ENCODE measurements at regions not wholly inside any gene's neighbourhood (a gene's known extent, or its start where the extent isn't known, plus 50 kb on each side); places are given as distances from the start of the nearest gene placed in this dataset.

GRCh38 chr13:22495819-22496218 lies 685.0 kb upstream of the SGCG start:
- DNase-seq (ENCODE audit: low read depth, low spot score) = no peak

GRCh38 chr13:22496803-22497508 lies 683.8 kb upstream of the SGCG start:
- DNase-seq (ENCODE audit: low read depth, low spot score) = no peak

- no peak for DNase-seq (ENCODE audit: low read depth, low spot score)
These were observed 682.6 kb upstream of the SGCG start for GRCh38 chr13:22497991-22498780.

- no peak for DNase-seq (ENCODE audit: low read depth, low spot score)
These were observed 680.9 kb upstream of the SGCG start for GRCh38 chr13:22499919-22500318.

GRCh38 chr13:22505489-22505888 lies 675.3 kb upstream of the SGCG start:
- no peak for DNase-seq (ENCODE audit: low read depth, low spot score)

- no peak for DNase-seq (ENCODE audit: low read depth, low spot score)
These were observed 674.6 kb upstream of the SGCG start for GRCh38 chr13:22506096-22506691.

GRCh38 chr13:22517544-22517943 lies 663.2 kb upstream of the SGCG start:
- DNase-seq (ENCODE audit: low read depth, low spot score) = no peak

GRCh38 chr13:22536851-22537250 lies 643.9 kb upstream of the SGCG start:
- no peak for DNase-seq (ENCODE audit: low read depth, low spot score)

GRCh38 chr13:22538400-22538799 lies 642.4 kb upstream of the SGCG start:
- no peak for DNase-seq (ENCODE audit: low read depth, low spot score)

GRCh38 chr13:22549126-22549525 lies 631.7 kb upstream of the SGCG start:
- DNase-seq (ENCODE audit: low read depth, low spot score) = no peak

GRCh38 chr13:22561581-22561980 lies 619.2 kb upstream of the SGCG start:
- no peak for DNase-seq (ENCODE audit: low read depth, low spot score)

GRCh38 chr13:22562116-22562515 lies 618.7 kb upstream of the SGCG start:
- no peak for DNase-seq (ENCODE audit: low read depth, low spot score)

- DNase-seq (ENCODE audit: low read depth, low spot score) = no peak
These were observed 617.5 kb upstream of the SGCG start for GRCh38 chr13:22563272-22563671.

GRCh38 chr13:22569811-22570210 lies 611.0 kb upstream of the SGCG start:
- no peak for DNase-seq (ENCODE audit: low read depth, low spot score)

- no peak for DNase-seq (ENCODE audit: low read depth, low spot score)
These were observed 590.9 kb upstream of the SGCG start for GRCh38 chr13:22589880-22590279.

GRCh38 chr13:22592515-22592914 lies 588.3 kb upstream of the SGCG start:
- DNase-seq (ENCODE audit: low read depth, low spot score) = no peak

GRCh38 chr13:22594041-22594440 lies 586.7 kb upstream of the SGCG start:
- DNase-seq (ENCODE audit: low read depth, low spot score) = no peak

- no peak for DNase-seq (ENCODE audit: low read depth, low spot score)
These were observed 584.5 kb upstream of the SGCG start for GRCh38 chr13:22596171-22596863.

- no peak for DNase-seq (ENCODE audit: low read depth, low spot score)
These were observed 581.6 kb upstream of the SGCG start for GRCh38 chr13:22599156-22599555.

- DNase-seq (ENCODE audit: low read depth, low spot score) = no peak
These were observed 562.8 kb upstream of the SGCG start for GRCh38 chr13:22618002-22618401.

GRCh38 chr13:22625691-22626090 lies 555.1 kb upstream of the SGCG start:
- DNase-seq (ENCODE audit: low read depth, low spot score) = no peak

- DNase-seq (ENCODE audit: low read depth, low spot score) = no peak
These were observed 551.4 kb upstream of the SGCG start for GRCh38 chr13:22629374-22629773.

All from pulmonary artery endothelial cell (primary cell).